NCI-H128 (cell line): ENCODE measurements at regions not wholly inside any gene's neighbourhood (a gene's known extent, or its start where the extent isn't known, plus 50 kb on each side); places are given as distances from the start of the nearest gene placed in this dataset.

Source experiments
- DNase-seq: peaks from one replicate; lab custom pipeline; 2025; ENCODE audit not compliant: unreplicated experiment; lab: John Stamatoyannopoulos, UW

GRCh38 chr2:120863661-120864320 is 128.1 kb downstream of the GLI2 start:
- no peak for DNase-seq

- no peak for DNase-seq
Observed at GRCh38 chr2:120864981-120865380, 129.3 kb downstream of the GLI2 start.

GRCh38 chr2:120865656-120866055 is 130.0 kb downstream of the GLI2 start:
- DNase-seq: no peak

GRCh38 chr2:120866071-120866470 is 130.4 kb downstream of the GLI2 start:
- no peak for DNase-seq

DNA sequence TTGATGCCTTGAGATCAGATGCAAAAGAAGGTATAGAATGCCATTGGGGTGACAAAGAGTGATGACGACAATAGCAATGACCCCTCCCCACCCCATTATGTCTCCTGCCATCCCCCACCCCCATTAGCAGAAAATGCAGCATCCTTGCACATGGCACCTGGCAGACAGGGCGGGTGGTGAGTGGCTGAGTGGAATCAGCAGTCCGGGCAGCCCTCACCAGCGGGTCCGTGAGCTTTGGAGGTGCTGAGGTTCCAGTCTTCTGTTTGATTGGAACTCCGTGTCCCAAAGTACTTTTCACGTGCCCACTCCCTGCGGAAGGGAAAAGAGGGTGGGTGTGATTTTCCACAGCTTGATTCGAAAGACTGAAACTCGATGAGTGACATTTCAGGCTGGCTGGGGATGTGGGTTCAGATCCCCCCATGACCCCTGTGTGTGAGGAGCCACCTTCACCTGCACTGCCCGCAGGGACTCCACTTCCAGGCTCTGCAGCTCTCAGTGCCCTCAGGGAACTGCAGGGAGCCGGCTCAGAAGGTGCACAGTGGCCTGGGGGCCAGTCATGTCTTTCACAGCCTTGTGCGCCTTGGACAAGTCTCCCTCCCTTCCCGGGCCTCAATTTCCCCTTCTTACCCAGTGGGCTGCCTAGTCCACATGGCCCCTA is 130.9 kb downstream of the GLI2 start:
- DNase-seq: no peak

- DNase-seq: no peak
Observed at GRCh38 chr2:120867290-120868241, 131.9 kb downstream of the GLI2 start.

GRCh38 chr2:120868366-120868765 is 132.7 kb downstream of the GLI2 start:
- no peak for DNase-seq

DNA sequence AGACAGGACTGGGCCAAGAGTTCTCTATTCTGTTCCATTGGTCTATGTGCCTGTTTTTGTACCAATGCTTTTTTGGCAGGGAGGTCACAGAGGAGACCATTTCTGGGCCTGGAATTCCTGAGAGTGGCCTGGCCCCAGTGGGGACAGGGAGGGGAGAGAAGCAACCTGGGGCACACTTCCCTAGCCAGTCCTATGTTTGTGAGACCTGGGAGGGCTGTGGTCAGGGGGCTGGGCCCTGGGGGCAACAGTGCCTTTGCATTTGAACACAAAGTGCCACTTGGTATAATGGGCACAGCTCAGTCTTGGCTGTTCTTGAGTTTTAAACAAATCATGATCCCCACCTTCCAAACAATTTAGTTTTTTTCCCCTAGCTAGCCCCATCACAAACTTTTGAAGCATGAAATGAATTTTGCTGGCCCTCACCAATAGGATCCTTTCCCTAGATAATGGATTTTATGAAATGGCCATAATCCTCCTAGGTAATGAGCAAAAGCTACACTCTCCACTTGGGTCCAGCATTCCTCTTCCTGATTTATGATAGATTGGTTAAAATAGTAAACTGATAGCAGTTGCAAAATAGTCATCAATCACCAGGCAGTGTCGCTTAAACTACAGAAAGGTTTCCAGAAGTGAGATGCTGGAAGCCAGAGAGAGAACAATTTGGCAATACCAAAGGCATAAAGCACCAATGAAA is 133.5 kb downstream of the GLI2 start:
- DNase-seq: no peak

- DNase-seq: no peak
Observed at GRCh38 chr2:120869730-120870466, 134.2 kb downstream of the GLI2 start.

DNA sequence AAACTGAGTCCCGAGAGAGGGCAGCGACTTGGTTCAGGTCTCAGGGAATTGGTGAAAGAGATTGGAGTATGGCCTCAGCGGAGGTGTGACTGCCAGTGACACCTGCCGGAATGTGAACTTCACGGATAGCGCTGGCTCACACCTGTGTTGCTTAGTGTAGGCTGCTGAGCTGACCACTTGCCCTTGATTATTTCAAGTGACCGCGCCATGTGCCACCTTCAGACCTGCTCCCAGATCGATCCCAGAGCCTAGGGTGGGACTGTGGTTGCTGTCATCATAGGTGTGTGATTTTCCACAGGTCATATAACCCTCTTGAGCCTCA is 134.8 kb downstream of the GLI2 start:
- no peak for DNase-seq

- no peak for DNase-seq
Observed at GRCh38 chr2:120871016-120871635, 135.5 kb downstream of the GLI2 start.

GRCh38 chr2:120871881-120872620 is 136.4 kb downstream of the GLI2 start:
- DNase-seq: no peak

DNA sequence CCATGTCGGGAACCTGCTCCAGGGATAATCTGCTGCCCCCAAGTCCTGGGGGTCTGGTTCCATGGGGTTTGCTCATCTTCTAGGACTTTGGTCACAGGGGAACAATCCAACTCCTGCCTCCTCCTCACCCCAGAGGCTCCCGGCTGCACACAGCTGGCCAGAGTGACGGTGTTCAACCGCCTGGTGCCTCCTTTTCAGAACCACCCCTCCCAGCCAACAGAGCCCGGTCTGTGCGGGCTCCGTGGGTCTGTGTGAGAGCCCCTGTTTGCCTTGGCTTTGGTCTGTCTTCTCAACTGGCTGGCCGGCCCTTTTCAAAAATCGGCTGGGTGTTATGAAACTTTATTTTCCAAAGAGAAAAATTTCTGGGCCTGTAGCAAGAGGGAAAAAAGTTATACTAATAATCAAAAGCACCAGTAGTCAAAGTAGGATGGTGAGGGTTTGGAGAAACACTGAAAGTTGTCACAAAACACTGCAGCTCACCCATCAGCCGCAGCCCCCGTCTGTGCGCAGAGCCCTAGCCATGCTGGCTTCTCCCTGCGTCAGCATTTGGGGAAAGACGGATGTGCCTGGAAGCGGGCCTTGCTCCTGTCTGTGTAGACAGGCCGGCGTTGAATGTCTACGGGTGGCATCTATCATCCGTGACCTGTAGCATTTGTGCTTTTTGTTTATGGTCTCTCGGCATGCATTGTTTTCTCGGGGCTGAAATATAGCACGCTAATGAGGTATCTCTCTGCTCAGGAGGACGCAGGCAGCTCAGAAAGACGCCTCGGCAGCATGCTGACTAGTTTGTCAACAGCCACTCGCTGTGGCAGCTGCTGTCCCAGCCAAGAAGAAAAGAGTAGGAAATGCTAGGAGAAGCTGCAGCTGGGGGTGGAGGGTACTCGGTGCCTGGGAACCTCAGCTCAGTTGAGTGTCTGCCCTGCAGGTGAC is 138.6 kb downstream of the GLI2 start:
- DNase-seq: peak; percentile 42

DNA sequence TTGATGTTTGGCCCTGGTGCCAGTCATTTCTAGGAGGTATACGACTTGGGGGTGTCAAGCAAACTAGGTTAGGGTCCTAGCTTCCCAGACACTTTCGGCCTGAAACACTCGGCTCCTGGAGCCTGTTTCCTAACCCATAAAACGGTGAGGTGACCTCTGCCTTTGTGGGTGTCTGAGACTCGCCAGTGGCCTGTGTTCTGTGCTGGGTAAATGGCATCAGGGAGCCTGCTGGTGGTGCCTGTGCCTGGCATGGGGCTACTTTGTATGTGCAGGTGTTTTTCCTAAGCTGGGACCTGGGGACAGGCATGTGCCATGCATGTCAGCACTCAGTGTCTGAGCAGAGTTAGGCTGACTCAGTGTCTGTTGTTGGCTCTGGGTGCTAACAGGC is 139.2 kb downstream of the GLI2 start:
- DNase-seq: no peak

DNA sequence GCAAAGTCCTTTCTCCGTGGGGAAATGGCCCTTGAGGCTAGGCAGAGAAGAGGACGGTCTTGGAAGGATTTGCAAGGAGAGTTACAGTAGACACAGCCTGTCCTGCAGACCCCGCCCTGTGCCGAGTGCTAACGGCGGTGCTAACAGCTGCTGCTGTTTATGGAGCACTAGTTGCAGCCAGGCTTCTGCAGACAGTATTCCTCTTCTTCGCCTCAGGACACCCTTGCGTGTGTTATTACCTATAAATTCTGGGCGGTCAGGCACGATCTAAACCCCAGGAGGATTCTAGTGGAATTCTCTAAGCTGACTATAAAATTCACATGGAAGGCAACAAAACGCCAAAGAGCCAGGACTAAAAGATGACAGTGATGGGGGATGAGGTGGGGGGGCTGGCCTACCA is 139.8 kb downstream of the GLI2 start:
- DNase-seq: no peak

DNA sequence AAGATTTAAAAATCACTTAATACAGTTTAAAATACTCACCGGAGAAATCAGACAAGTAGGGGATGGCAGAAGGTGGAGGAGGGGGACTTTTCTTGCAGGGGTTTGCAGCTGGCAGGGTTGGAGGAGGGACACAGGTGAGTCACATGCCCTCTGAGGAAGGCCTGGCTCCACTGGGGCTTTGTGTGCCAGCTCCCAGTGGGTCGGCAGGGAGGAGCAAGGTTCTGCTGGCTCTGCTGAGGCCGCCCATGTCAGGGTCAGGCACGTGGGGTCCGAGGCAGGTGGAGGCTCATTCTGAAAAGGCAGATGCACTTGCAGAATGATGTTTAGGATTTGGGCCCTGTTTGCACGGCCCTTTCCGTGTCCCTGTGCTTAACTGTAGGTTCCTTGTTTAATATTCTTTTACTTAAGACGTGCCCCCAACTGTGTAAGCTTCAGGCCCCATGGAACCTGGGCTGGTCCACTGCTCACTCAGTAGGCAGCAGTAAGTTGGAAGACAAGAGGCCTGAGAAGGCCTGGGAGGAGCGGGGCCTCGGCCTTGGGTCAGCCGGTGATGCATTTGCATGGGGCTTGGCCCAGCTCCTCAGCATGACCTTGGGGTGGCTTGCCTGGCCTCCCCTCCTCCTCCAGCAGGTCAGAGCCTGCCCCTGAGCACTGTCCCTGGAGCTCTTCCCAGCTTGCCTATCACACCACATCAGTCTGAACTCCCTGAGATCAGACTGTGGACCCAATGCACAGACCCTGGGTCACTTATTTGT is 141.0 kb downstream of the GLI2 start:
- DNase-seq: no peak

GRCh38 chr2:120877409-120877808 is 141.7 kb downstream of the GLI2 start:
- no peak for DNase-seq

DNA sequence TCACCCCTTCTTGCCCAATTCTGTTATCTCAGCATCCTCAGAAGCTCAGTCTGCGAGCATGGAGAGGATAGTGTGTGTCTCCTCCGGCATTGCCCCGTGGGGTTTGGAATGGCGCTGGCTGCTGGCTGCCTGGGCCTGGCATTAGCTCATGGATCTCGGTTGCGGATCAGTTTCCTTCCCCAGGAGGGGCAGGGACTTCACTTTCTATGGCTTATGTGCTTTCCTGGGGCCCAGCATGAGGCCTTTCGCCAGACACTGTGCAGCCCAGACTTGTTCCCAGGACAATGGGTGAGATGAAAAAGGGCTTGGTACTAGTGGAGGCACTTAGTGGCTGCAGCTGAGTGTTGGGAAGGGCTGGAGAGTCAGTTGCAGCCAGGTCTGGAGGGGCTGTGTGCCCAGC is 143.3 kb downstream of the GLI2 start:
- no peak for DNase-seq
